H9 (cell line): ENCODE measurements at regions not wholly inside any gene's neighbourhood (a gene's known extent, or its start where the extent isn't known, plus 50 kb on each side); places are given as distances from the start of the nearest gene placed in this dataset.

ENCODE experiments used
- DNase-seq: peaks from one replicate; pipeline ENCODE4 v3.0.0-alpha.2; 2017
- H2AFZ ChIP-seq: one replicate; pipeline ENCODE4 v1.6.1; 2013; ENCODE audit warnings: mild to moderate bottlenecking, low read length, control low read depth, moderate library complexity
- H2AK5ac ChIP-seq: 2 replicates; pipeline ENCODE4 v1.6.1; 2013; ENCODE audit warnings: low read length, control low read depth, mixed read lengths; ENCODE audit not compliant: insufficient read length
- H2BK120ac ChIP-seq: one replicate; pipeline ENCODE4 v1.6.1; 2013; ENCODE audit warnings: low read depth, mild to moderate bottlenecking, low read length, control low read depth, inconsistent platforms; ENCODE audit not compliant: poor library complexity, severe bottlenecking
- H2BK12ac ChIP-seq: 2 replicates; pipeline ENCODE4 v1.6.1; 2013; ENCODE audit warnings: low read length, control low read depth, mixed read lengths, low read depth; ENCODE audit not compliant: insufficient read length
- H2BK15ac ChIP-seq: 2 replicates; pipeline ENCODE4 v1.6.1; 2013; ENCODE audit warnings: low read depth, low read length, control low read depth
- H2BK20ac ChIP-seq: one replicate; pipeline ENCODE4 v1.6.1; 2013; ENCODE audit warnings: low read depth, mild to moderate bottlenecking, low read length, control low read depth, inconsistent platforms; ENCODE audit not compliant: poor library complexity, severe bottlenecking
- H2BK5ac ChIP-seq: 2 replicates; pipeline ENCODE4 v1.6.1; 2013; ENCODE audit warnings: low read length, control low read depth, mixed read lengths; ENCODE audit not compliant: insufficient read length
- H3K14ac ChIP-seq: 2 replicates; pipeline ENCODE4 v1.6.1; 2013; ENCODE audit warnings: low read length, control low read depth; ENCODE audit not compliant: insufficient read depth
- H3K18ac ChIP-seq: 2 replicates; pipeline ENCODE4 v1.6.1; 2013; ENCODE audit warnings: low read depth, mild to moderate bottlenecking, mixed read lengths, low read length, control low read depth; ENCODE audit not compliant: insufficient read length
- H3K23ac ChIP-seq: 2 replicates; pipeline ENCODE4 v1.6.1; 2013; ENCODE audit warnings: low read length, control low read depth, mixed read lengths, low read depth; ENCODE audit not compliant: insufficient read length
- H3K23me2 ChIP-seq: 2 replicates; pipeline ENCODE4 v1.6.1; 2013; ENCODE audit warnings: low read depth, mild to moderate bottlenecking, mixed read lengths, low read length, control low read depth; ENCODE audit not compliant: insufficient read length, poor library complexity, severe bottlenecking
- H3K27ac ChIP-seq: 2 replicates; pipeline ENCODE4 v1.5.1; 2013; ENCODE audit warnings: low read length, control low read depth, mixed read lengths, low read depth; ENCODE audit not compliant: insufficient read length
- H3K27me3 ChIP-seq: 2 replicates; pipeline ENCODE4 v1.6.1; 2013; ENCODE audit warnings: low read length, control low read depth, inconsistent platforms; ENCODE audit not compliant: insufficient read depth
- H3K4ac ChIP-seq: 2 replicates; pipeline ENCODE4 v1.6.1; 2013; ENCODE audit warnings: low read depth, mild to moderate bottlenecking, control low read depth, inconsistent platforms, low read length, moderate library complexity
- H3K4me1 ChIP-seq: 2 replicates; pipeline ENCODE4 v1.6.1; 2013; ENCODE audit warnings: low read length, control low read depth, inconsistent platforms; ENCODE audit not compliant: insufficient read depth
- H3K4me2 ChIP-seq: 2 replicates; pipeline ENCODE4 v1.6.1; 2013; ENCODE audit warnings: low read length, control low read depth, mixed read lengths; ENCODE audit not compliant: insufficient read length, insufficient read depth
- H3K56ac ChIP-seq: 2 replicates; pipeline ENCODE4 v1.6.1; 2013; ENCODE audit warnings: low read depth, mild to moderate bottlenecking, mixed read lengths, low read length, control low read depth; ENCODE audit not compliant: insufficient read length
- H3K79me1 ChIP-seq: 2 replicates; pipeline ENCODE4 v1.6.1; 2013; ENCODE audit warnings: low read depth, mild to moderate bottlenecking, moderate library complexity, low read length, control low read depth, inconsistent platforms; ENCODE audit not compliant: insufficient read depth, poor library complexity, severe bottlenecking
- H3K79me2 ChIP-seq: 2 replicates; pipeline ENCODE4 v1.6.1; 2013; ENCODE audit warnings: low read length, control low read depth, inconsistent platforms; ENCODE audit not compliant: insufficient read depth
- H3K9ac ChIP-seq: 2 replicates; pipeline ENCODE4 v1.6.1; 2013; ENCODE audit warnings: low read length, control low read depth, mixed read lengths; ENCODE audit not compliant: insufficient read length; ENCODE audit errors: extremely low read depth
- H3K9me3 ChIP-seq: one replicate; pipeline ENCODE4 v1.6.1; 2013; ENCODE audit warnings: low read depth, low read length, inconsistent platforms; ENCODE audit not compliant: control insufficient read depth
- H3T11ph ChIP-seq: one replicate; pipeline ENCODE4 v1.6.1; 2013; ENCODE audit warnings: mild to moderate bottlenecking, low read length, control low read depth, inconsistent platforms
- H4K20me1 ChIP-seq: one replicate; pipeline ENCODE4 v1.6.1; 2013; ENCODE audit not compliant: control insufficient read depth, insufficient read length, insufficient read depth
- H4K5ac ChIP-seq: 2 replicates; pipeline ENCODE4 v1.6.1; 2013; ENCODE audit warnings: low read depth, mild to moderate bottlenecking, mixed read lengths, low read length, control low read depth; ENCODE audit not compliant: insufficient read length
- H4K8ac ChIP-seq: replicated peaks from 2 replicates; pipeline ENCODE4 v1.6.1; 2013; ENCODE audit warnings: low read length, control low read depth, mixed read lengths, low read depth; ENCODE audit not compliant: insufficient read length
- H4K91ac ChIP-seq: 2 replicates; pipeline ENCODE4 v1.6.1; 2013; ENCODE audit warnings: low read depth, mild to moderate bottlenecking, moderate library complexity, mixed read lengths, low read length, control low read depth; ENCODE audit not compliant: insufficient read length
- H3K27ac Mint-ChIP-seq, 3 experiments: 2 replicates in 2 of 3; 3 replicates in 1 of 3; pipeline ENCODE4 v1.8.0; 2020 to 2021; ENCODE audit warnings: mixed read lengths in 3 of 3, mild to moderate bottlenecking in 1 of 3, moderate library complexity in 1 of 3
- H3K27me3 Mint-ChIP-seq: 2 replicates; pipeline ENCODE4 v1.8.0; 2021; ENCODE audit warnings: low read depth, mild to moderate bottlenecking, moderate library complexity, mixed read lengths
- H3K36me3 Mint-ChIP-seq, 3 experiments: 2 replicates in 2 of 3; 3 replicates in 1 of 3; pipeline ENCODE4 v1.8.0; 2020 to 2021; ENCODE audit warnings: low read depth in 3 of 3, mixed read lengths in 3 of 3; ENCODE audit not compliant: insufficient read depth in 1 of 3
- H3K4me1 Mint-ChIP-seq, 2 experiments: 2 replicates each; pipeline ENCODE4 v1.8.0; 2020; ENCODE audit warnings: mixed read lengths in 2 of 2
- H3K4me3 Mint-ChIP-seq, 2 experiments: 2 replicates in 1 of 2; 3 replicates in 1 of 2; pipeline ENCODE4 v1.8.0; 2020 to 2021; ENCODE audit warnings: mild to moderate bottlenecking in 2 of 2, mixed read lengths in 2 of 2, moderate library complexity in 1 of 2
- H3K9me3 Mint-ChIP-seq, 2 experiments: 2 replicates in 1 of 2; 3 replicates in 1 of 2; pipeline ENCODE4 v1.8.0; 2020; ENCODE audit warnings: mild to moderate bottlenecking in 2 of 2, mixed read lengths in 2 of 2, moderate library complexity in 1 of 2
- CTCF ChIP-seq: fragments of 200-600 bp; sonication (generic); conservative IDR thresholded peaks from 3 replicates; pipeline ENCODE4 v1.8.0; 2021; ENCODE audit warnings: antibody characterized with exemption, mild to moderate bottlenecking
- WGBS: extraction: QIAGEN DNeasy Blood & Tissue Kit; methylation state at CpG from one replicate; pipeline ENCODE4 v1.1.7; 2013; ENCODE audit warnings: missing lambda C conversion rate, low lambda C conversion rate, mixed read lengths; ENCODE audit not compliant: insufficient read length; ENCODE audit errors: extremely low coverage; 5-methylcytosine and 5-hydroxymethylcytosine counted together

GRCh38 chr19:31533114-31533513 is 183.9 kb upstream of the TSHZ3 start:
- H2BK120ac ChIP-seq, result no peak overlapping the region
- no peak overlapping the region for H3K27ac ChIP-seq
- no peak overlapping the region for H4K5ac ChIP-seq
- H2BK20ac ChIP-seq, result no peak overlapping the region
- no peaks in the 10 kb centered on the region for H3K4me1 ChIP-seq
- no peak overlapping the region for H3K4ac ChIP-seq
- no peak for DNase-seq
- no peak overlapping the region for H3K27ac Mint-ChIP-seq
- H3K23me2 ChIP-seq, result no peaks in the 10 kb centered on the region
- peaks cover 5 to 6% (median 5%) of the 10 kb centered on the region in 3 experiments; a peak in 6 of 7 replicates for H3K36me3 Mint-ChIP-seq
- no peak overlapping the region for H3K4me3 Mint-ChIP-seq
- peaks cover 5 to 8% of the 10 kb centered on the region in 2 experiments for H3K9me3 Mint-ChIP-seq
- no peak overlapping the region for H3K23ac ChIP-seq
- peaks cover 8 to 14% of the 10 kb centered on the region in 2 experiments for H3K4me1 Mint-ChIP-seq
- no peak overlapping the region for H3K9ac ChIP-seq
- no peaks in the 10 kb centered on the region for H4K20me1 ChIP-seq
- H3K56ac ChIP-seq, result no peak overlapping the region
- H3K9me3 ChIP-seq, result no peaks in the 10 kb centered on the region
- H2BK12ac ChIP-seq, result no peak overlapping the region
- H3K14ac ChIP-seq, result no peak overlapping the region
- H2AFZ ChIP-seq, result no peak overlapping the region
- no peak overlapping the region for H2BK5ac ChIP-seq
- no peak overlapping the region for H2AK5ac ChIP-seq
- no CpG with 5 or more reads among the region's 3 CpGs for WGBS
- no peak overlapping the region for H3T11ph ChIP-seq
- H3K27me3 ChIP-seq, result no peaks in the 10 kb centered on the region
- H3K79me2 ChIP-seq, result no peaks in the 10 kb centered on the region
- no peak for TF ChIP-seq CTCF
- H4K91ac ChIP-seq, result no peak overlapping the region
- no peak overlapping the region for H2BK15ac ChIP-seq
- H3K4me2 ChIP-seq, result no peak overlapping the region
- H4K8ac ChIP-seq, result no peak overlapping the region
- H3K27me3 Mint-ChIP-seq, result no peaks in the 10 kb centered on the region
- H3K18ac ChIP-seq, result no peak overlapping the region
- H3K79me1 ChIP-seq, result no peaks in the 10 kb centered on the region
